GM19468 (cell line): ENCODE measurements at regions not wholly inside any gene's neighbourhood (a gene's known extent, or its start where the extent isn't known, plus 50 kb on each side); places are given as distances from the start of the nearest gene placed in this dataset.

Experiments used
- ATAC-seq: cut with Tn5 transposase; IDR thresholded peaks from one replicate; pipeline ENCODE4 v1.9.1; 2021; ENCODE audit warnings: mild to moderate bottlenecking, moderate library complexity, moderate number of reproducible peaks; ENCODE audit not compliant: unreplicated experiment; ENCODE audit errors: extremely low read depth

DNA sequence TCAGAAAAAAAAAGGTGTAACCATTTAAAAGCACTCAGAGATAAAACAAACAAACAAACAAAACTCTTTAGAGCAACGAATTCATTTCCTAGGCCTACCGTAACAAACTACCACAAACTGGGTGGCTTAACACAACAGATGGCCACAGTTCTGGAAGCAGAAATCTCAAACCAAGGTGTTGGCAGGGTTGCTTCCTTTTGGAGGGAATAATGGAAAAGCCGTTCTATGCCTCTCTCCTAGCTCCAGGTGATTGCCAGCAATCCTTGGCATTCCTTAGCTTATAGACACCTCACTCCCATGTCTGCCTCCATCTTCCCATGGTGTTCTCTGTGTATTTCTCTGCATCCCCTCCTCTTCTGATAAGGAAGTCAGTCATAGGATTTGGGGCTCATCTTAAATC, 200.4 kb downstream of the RAB38 start:
- ATAC-seq = no peak

DNA sequence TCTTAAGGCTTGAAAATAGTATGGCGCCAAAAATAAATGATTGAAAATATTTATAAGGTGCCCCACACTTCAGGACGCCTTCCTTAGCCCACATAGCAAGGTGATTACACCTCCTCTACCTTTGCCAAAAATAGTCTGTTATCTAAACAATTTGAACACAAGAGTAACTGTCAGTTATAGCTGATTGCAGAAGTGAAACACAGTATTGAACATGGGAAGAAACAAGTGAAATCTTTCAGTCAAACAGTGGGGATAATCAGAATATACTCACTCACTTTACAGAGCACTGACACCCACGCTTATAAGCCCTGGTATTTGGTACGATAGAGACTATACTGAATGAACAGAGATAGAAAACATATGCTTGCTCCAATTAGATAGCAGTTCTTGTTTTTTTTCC, 203.1 kb downstream of the RAB38 start:
- peak; percentile 38 for ATAC-seq

GRCh38 chr11:87971354-87971753, 203.9 kb downstream of the RAB38 start:
- no peak for ATAC-seq

GRCh38 chr11:87970762-87971161, 204.5 kb downstream of the RAB38 start:
- ATAC-seq = no peak

- no peak for ATAC-seq
These were observed 207.8 kb downstream of the RAB38 start for GRCh38 chr11:87967459-87967858.

- ATAC-seq = no peak
These were observed 208.5 kb downstream of the RAB38 start for GRCh38 chr11:87966694-87967093.

- no peak for ATAC-seq
These were observed 209.0 kb downstream of the RAB38 start for GRCh38 chr11:87966216-87966615.

DNA sequence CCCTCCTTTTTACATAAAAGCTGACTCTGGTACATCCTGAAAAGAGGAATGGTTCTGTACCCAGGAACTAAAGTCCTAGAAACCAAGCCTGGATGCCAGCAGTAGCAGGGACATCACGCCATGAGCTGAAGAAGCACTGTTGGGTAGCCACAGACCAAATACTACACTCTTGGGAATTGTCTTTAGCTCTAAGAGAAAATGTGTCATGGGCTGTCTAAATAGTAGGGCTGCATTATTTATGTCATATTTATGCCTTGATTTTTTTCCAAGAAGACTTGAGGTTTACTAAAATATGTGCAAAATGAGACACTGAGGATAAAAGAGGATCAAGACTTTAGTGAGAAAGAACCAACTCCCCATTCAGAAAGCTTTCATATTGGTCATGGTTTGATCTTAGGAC, 213.6 kb downstream of the RAB38 start:
- no peak for ATAC-seq

GRCh38 chr11:87957961-87958360, 217.3 kb downstream of the RAB38 start:
- no peak for ATAC-seq

GRCh38 chr11:87954476-87954875, 220.8 kb downstream of the RAB38 start:
- ATAC-seq = no peak

- ATAC-seq = no peak
These were observed 232.5 kb downstream of the RAB38 start for GRCh38 chr11:87942786-87943185.

DNA sequence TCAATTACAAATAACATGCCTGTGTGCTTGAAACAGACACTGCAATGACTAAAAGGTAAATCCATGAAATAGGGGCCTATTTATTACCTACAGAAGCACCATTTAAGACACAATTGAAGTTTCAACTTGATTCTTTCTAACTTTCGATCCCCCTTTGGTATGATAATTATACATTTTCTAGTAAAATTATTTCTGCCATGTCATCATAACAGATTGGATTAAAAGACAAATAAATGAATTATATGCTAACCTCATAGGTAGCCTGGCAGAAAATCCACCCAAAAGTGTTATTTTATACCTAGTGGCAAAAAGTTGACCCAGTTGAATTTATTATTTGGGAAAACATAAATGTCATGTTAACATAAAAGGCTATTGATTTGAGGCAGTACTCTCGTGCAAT, 241.1 kb downstream of the RAB38 start:
- ATAC-seq = no peak

- ATAC-seq = no peak
These were observed 248.8 kb downstream of the RAB38 start for GRCh38 chr11:87926250-87926970.

GRCh38 chr11:87924125-87924524, 251.1 kb downstream of the RAB38 start:
- no peak for ATAC-seq

DNA sequence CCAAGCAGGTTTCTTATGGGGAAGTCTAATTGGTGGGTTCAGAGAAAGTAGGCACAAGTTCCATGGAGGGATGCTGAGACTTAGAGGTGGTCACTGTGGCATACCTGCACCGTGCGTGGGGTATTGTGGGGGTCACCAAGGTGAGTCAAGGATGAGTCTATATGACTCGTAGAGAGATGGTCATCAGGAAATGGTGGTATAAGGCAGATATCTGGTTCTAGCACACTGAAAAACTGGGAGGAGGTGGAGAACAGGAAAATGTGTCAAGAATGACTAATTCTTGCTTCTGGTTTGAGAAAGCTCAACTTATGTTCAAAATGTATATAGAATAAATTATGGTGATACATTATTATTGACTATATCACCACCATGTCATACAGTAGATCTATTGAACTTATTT, 258.1 kb downstream of the RAB38 start:
- ATAC-seq = no peak

DNA sequence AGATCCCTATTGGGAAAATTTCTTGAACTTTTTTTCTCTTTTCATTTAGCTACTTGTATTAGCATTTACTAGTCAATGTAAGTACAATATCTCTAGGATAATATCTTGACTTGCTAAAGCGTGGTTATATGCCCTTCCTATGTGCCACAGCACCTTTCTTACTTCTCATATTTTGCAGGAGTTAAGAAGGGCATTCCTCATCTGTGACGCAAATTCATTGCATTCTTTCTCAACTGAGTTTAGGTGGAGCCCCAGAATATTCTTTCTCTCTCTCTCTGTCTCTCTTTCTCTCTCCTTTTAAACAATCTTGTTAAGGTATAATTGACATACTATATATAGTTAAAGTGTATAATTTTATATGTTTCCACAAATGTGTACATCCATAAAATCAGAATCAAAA, 266.1 kb downstream of the RAB38 start:
- ATAC-seq = no peak

- ATAC-seq = no peak
These were observed 267.2 kb downstream of the RAB38 start for GRCh38 chr11:87908086-87908485.

- ATAC-seq = no peak
These were observed 271.9 kb downstream of the RAB38 start for GRCh38 chr11:87903345-87903744.

DNA sequence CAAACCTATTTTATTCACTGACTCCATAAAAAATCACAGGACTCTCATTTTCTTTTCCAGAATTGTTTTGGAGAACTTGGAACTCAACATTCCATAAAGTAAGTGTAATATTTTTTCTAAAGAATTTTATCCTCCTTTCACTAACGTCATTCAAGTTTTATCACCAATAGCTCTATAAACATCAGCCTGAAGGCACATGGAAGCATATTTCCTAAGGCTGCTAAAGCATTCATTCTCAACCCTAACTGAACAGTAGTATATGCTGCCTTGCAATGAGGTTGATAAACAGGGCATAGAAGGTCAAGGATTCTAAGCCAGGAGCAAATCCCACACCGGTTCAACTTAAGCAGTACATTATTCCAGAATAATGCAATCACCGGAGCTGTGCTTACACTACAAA, 273.9 kb downstream of the RAB38 start:
- ATAC-seq = no peak

DNA sequence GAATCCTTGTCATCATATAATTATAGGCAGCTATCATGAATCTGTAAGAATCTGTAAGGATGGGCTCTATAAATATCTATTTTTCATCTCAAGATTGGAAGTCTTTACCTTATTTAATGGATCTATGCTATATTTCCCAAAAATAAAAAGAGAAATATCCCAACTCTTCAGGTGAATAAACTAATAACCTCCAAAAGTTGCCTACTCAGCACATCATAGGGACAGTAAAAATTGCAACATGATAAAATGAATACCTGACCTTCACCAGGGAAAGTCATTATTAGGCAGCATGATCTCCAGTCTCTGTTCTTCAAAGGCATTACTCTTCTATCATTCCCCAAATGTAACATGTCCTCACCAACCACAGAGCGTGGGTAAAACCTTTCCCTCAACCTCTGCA, 277.3 kb downstream of the RAB38 start:
- ATAC-seq = no peak

DNA sequence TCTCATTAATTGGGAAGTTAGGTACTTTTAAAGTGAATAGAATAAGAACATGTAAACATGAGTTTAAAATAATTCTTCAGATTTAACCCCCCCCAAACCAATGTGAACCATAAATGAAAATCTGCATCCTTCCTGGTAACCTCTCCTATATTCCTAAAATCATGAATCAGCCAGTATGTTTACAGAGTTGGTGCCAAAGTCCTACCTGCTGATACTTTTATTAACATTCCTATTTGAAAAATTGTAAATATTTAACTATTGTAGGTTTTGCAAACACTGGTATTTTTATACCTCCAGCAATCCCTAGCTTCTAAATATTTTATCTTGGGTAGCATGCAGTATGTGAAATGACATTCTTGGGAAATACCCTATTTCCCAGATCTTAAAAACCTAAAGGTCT, 278.2 kb downstream of the RAB38 start:
- no peak for ATAC-seq

GRCh38 chr11:87894961-87895360, 280.3 kb downstream of the RAB38 start:
- no peak for ATAC-seq

GRCh38 chr11:87892291-87892690, 283.0 kb downstream of the RAB38 start:
- no peak for ATAC-seq
